Ectodermal cell (in vitro differentiated cells): ENCODE measurements at regions not wholly inside any gene's neighbourhood (a gene's known extent, or its start where the extent isn't known, plus 50 kb on each side); places are given as distances from the start of the nearest gene placed in this dataset.

Experiments
- H3K27ac ChIP-seq: 2 replicates; pipeline ENCODE4 v1.7.0; 2013; ENCODE audit warnings: mild to moderate bottlenecking, low read depth, low read length; ENCODE audit not compliant: insufficient read depth, poor library complexity, severe bottlenecking
- H3K27me3 ChIP-seq: 2 replicates; pipeline ENCODE4 v1.7.0; 2013; ENCODE audit warnings: mild to moderate bottlenecking, low read length; ENCODE audit not compliant: insufficient read depth, control insufficient read depth, poor library complexity, severe bottlenecking
- H3K36me3 ChIP-seq: one replicate; pipeline ENCODE4 v1.7.0; 2013; ENCODE audit warnings: low read length; ENCODE audit not compliant: control insufficient read depth, insufficient read depth
- H3K4me1 ChIP-seq: one replicate; pipeline ENCODE4 v1.7.0; 2013; ENCODE audit warnings: low read length; ENCODE audit not compliant: control insufficient read depth, insufficient read depth
- H3K4me3 ChIP-seq: 2 replicates; pipeline ENCODE4 v1.7.0; 2013; ENCODE audit warnings: low read depth, low read length, control low read depth; ENCODE audit not compliant: insufficient read depth
- H3K9me3 ChIP-seq: 2 replicates; pipeline ENCODE4 v1.7.0; 2013; ENCODE audit warnings: mild to moderate bottlenecking, low read length, moderate library complexity; ENCODE audit not compliant: control insufficient read depth
- WGBS, 2 experiments: methylation state at CpG; one replicate each; pipeline ENCODE4 v1.1.7; 2013; ENCODE audit warnings: missing lambda C conversion rate in 2 of 2; 5-methylcytosine and 5-hydroxymethylcytosine counted together

DNA sequence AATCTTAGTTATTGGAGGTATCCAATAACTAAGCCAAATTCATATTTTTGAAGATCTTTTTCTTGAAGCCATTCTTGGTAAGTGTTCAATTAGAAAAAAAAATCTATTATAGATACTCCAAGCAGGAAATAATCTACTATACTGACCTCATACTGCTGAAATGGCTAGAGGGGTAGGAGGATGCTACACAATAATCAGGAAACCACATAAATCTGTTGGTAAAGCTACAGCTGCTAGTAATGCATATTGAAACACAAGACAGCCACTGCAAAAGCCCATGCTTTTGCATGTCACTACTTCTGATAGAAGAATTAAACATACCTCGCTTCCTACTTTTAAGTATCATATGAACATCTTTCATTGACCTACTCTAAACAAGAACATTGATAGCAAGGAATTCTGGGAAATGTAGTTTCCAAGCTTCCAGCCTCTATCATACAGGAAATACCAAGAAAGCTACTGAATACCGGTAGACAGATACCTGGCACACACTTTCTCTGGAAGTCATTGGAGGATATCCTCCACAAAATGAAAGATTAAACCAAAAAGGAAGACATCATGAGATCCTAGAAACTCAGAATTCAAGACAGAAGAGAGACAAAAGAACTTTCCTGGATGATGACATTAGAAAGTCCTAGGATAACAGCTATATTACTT, 103.0 kb upstream of the VAV3 start:
- Histone ChIP-seq H3K27me3 (no peaks in the 10 kb centered on the region), H3K27ac (no peak overlapping the region), H3K4me3 (no peak overlapping the region), H3K9me3 (no peaks in the 10 kb centered on the region), H3K36me3 (no peaks in the 10 kb centered on the region), H3K4me1 (no peaks in the 10 kb centered on the region)
- 69 to 81% methylated on average over 2 of the region's 2 CpGs for WGBS, 2 experiments

DNA sequence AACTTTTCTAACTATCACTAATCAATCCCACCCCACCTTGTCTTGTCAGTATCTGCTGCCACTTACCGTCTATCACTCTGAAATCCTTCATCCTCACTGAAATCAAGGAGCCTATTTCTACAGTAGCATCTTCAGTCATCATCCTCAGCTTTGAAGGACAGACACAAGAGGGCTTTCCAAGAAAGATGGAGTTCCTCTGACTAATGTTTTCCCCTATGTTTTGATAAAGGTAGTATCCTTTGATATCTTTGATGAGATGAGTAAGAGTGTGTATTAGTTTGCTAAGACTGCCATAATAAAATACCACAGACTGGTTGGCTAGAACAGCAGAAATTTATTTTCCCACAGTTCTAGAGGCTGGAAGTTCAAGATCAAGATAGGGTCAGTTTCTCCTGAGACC, 101.8 kb upstream of the VAV3 start:
- H3K27ac ChIP-seq = no peak overlapping the region
- 83 to 100% methylated on average over 1 of the region's 1 CpG for WGBS, 2 experiments
- no peaks in the 10 kb centered on the region for H3K4me1 ChIP-seq
- H3K4me3 ChIP-seq = no peak overlapping the region
- H3K9me3 ChIP-seq = no peaks in the 10 kb centered on the region
- no peaks in the 10 kb centered on the region for H3K27me3 ChIP-seq
- H3K36me3 ChIP-seq = no peaks in the 10 kb centered on the region

DNA sequence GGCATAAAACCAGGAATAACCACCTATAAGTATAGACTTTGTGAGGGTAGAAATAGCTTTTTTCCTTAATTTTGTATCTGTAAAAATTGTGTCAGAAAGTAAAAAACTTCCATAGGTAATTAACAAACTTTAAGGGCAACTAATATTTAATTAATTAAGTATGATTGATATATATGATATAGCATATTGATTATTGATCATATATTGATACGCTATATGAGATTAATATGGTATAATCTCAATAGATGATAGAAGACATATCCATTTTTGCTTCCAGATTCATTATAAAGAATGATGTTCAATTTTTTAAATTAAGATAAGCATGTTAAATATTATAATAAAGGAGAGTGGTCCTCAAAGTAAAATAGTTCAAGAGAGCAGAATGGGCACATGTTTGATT, 99.3 kb upstream of the VAV3 start:
- Histone ChIP-seq H3K9me3 (no peaks in the 10 kb centered on the region), H3K36me3 (no peaks in the 10 kb centered on the region), H3K27ac (no peak overlapping the region), H3K4me3 (no peak overlapping the region), H3K4me1 (no peaks in the 10 kb centered on the region), H3K27me3 (no peaks in the 10 kb centered on the region)
- WGBS, 2 experiments = no CpG with 5 or more reads among the region's 1 CpG

DNA sequence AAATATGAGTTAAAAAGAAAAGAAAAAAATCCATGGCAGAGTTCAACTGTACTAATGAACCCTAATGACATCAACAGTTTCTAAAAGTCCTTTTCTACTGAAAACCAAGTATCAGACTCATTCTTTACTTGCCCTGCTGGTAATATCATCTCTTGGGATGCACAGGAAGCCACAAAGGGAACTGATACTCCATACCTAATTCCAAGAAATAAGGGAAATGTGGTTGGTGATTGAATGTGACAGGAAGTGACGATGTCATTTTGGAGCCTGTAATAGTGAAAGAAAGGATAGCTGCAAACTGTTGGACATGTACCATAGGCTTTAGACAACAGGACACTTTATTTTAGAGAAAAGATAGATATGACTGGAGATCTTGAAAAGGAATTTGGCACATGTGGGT, 98.7 kb upstream of the VAV3 start:
- Histone ChIP-seq H3K36me3 (no peaks in the 10 kb centered on the region), H3K27me3 (no peaks in the 10 kb centered on the region), H3K4me3 (no peak overlapping the region), H3K27ac (no peak overlapping the region), H3K9me3 (no peaks in the 10 kb centered on the region), H3K4me1 (no peaks in the 10 kb centered on the region)
- 80 to 97% methylated on average over 1 of the region's 1 CpG for WGBS, 2 experiments

DNA sequence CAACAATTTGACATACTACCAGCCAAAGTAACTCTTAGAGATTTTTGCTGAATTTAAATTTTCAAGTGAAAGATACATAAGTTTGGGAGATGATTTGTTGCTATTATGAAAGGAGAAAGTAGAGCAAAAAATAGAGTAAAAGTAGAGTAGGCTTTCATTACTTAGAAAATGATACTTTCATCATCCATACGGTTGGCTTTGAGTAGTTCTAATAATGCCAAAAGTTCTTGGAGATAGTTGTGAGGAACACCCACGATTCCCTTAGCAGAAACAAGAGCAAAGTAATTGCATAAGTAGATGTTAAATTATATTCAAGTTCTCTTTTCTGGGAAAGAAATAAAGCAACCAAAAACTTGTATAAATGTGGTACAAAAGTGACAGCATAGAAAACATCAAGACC, 95.0 kb upstream of the VAV3 start:
- H3K27ac ChIP-seq = no peak overlapping the region
- H3K4me1 ChIP-seq = peaks cover 8% of the 10 kb centered on the region
- H3K9me3 ChIP-seq = no peaks in the 10 kb centered on the region
- no peaks in the 10 kb centered on the region for H3K36me3 ChIP-seq
- H3K4me3 ChIP-seq = no peak overlapping the region
- WGBS, 2 experiments = 83 to 97% methylated on average over 1 to 2 of the region's 2 CpGs
- H3K27me3 ChIP-seq = no peaks in the 10 kb centered on the region

DNA sequence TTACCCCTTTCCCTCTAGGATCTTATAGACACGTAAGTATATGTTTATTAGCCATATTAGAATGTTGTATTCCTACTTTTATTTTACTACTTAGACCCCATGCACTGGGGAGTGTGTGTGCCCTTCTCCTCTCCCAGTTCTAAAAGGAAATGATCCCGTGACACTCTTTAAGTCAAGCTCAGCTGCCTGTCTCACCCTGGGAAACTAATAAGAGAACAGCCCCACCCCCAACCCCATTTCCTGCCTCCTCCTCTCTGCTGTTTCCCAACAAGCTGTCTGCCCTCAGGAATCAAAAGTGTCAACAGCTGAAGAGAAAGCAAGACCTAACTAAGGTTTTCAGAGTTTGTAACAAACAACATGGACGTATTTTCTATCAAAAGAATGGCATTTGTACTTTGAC, 92.6 kb upstream of the VAV3 start:
- no peak overlapping the region for H3K27ac ChIP-seq
- WGBS, 2 experiments = 26 to 31% methylated on average over 2 of the region's 3 CpGs
- H3K36me3 ChIP-seq = no peaks in the 10 kb centered on the region
- no peak overlapping the region for H3K4me3 ChIP-seq
- no peaks in the 10 kb centered on the region for H3K27me3 ChIP-seq
- no peaks in the 10 kb centered on the region for H3K9me3 ChIP-seq
- peaks cover 8% of the 10 kb centered on the region for H3K4me1 ChIP-seq

DNA sequence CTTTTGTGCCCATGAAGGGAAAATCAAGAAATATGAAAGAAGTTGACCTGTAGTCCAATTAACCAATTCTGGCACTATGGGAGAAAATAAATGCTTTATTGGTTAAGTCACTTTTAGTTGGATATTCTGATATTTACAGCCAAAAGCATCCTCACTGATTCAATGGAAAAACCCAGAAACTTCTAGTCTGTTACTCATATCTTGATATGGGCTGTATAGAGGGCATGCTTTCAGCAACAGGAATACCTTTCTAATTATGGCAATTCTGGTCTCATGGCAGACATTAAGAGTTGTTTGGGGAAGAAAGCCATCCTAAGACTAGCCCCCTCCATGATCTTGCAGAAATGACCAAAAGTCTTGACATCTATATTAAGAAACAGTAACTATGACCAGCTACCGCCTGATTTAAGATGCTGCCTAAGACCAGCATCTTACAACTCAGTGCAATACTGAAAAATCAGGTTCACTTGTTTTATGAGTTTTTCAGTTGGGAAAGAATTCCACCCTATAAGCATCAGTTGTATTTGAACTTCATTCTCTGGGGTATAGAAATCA, 91.5 kb upstream of the VAV3 start:
- Histone ChIP-seq H3K9me3 (no peaks in the 10 kb centered on the region), H3K36me3 (no peaks in the 10 kb centered on the region), H3K4me1 (peaks cover 12% of the 10 kb centered on the region), H3K4me3 (no peak overlapping the region), H3K27me3 (no peaks in the 10 kb centered on the region), H3K27ac (no peak overlapping the region)
- 100% methylated on average over 1 of the region's 1 CpG for WGBS, 2 experiments

DNA sequence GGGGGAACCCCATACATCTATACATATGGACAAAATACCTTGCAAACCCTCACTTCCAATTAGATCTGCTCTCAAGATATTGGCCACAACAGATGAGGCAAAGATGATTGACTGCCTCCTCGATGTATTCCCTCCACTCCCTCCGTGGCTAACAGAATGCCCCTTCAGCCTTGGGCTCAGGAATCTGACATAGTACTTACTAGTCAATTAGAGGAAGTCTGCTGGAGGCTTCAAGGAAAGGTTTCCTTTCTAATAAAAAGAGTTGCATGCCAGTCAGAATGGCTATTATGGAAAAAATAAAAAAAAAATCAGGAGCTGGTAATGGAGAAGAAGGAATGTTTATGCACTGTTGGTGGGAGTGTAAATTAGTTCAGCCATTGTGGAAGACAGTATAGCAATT, 90.4 kb upstream of the VAV3 start:
- peaks cover 24% of the 10 kb centered on the region for H3K4me1 ChIP-seq
- no peaks in the 10 kb centered on the region for H3K9me3 ChIP-seq
- 90 to 91% methylated on average over 2 of the region's 2 CpGs for WGBS, 2 experiments
- no peaks in the 10 kb centered on the region for H3K27me3 ChIP-seq
- no peak overlapping the region for H3K27ac ChIP-seq
- no peak overlapping the region for H3K4me3 ChIP-seq
- H3K36me3 ChIP-seq = no peaks in the 10 kb centered on the region

DNA sequence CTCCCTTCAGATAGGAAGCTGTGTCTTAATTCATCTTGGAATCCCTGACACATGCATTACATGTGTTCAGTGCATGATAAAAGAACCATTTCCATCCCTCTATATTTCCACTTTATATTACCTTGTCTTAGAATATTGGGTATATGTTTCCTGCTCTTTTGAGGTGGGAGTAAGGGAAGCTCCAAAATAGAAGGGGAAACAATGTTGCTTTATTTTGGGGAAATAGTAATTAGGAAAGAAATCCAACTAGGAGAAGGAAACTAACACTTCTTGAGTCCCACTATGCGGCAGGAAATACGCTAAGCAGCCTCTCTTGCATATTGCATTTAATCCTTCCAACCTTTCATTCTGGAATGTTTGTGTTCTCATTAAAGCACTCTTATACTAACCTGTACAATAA, 89.4 kb upstream of the VAV3 start:
- Histone ChIP-seq H3K4me1 (peaks cover 32% of the 10 kb centered on the region), H3K36me3 (no peaks in the 10 kb centered on the region), H3K27me3 (no peaks in the 10 kb centered on the region), H3K27ac (no peak overlapping the region), H3K4me3 (no peak overlapping the region), H3K9me3 (no peaks in the 10 kb centered on the region)
- 91 to 98% methylated on average over 2 of the region's 2 CpGs for WGBS, 2 experiments

DNA sequence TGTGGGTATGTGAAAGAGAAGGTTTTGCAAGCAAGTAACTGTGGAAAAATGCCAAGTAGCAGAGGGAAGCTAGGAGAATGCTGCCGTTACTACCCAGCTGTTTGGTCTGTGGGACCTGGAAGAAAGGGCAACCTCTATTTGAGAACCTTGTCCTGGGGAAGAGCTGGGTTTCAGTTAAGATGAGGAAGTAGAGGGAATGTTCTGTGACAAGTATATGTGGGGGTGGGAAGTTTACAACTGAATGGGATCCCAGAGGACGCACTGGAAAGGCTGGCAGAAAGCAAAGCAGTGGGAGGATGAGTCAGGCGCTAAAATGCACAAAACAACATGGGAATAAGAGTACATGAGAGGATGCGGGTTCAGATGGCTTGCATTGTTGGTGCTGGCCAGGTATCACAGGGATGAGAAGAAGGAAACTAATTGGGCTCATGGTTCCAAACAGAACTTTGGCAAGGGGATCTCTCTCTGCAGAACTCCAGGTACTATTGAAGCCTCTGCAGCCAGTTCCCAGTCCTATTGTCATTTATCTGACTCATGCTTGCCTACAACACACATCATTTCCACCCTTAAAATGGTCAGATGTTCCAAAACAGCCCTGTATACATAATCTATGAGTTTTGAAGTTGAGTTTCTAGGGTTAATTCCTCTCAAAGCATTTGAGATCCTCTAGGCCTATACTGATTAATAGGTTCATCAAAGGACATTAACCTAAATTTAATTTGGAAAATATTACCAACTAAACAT, 88.5 kb upstream of the VAV3 start:
- H3K4me3 ChIP-seq = no peak overlapping the region
- H3K9me3 ChIP-seq = no peaks in the 10 kb centered on the region
- H3K36me3 ChIP-seq = no peaks in the 10 kb centered on the region
- peaks cover 32% of the 10 kb centered on the region for H3K4me1 ChIP-seq
- no peak overlapping the region for H3K27ac ChIP-seq
- no peaks in the 10 kb centered on the region for H3K27me3 ChIP-seq
- 77 to 85% methylated on average over 4 of the region's 4 CpGs for WGBS, 2 experiments
